ENCODE measurements at regions not wholly inside any gene's neighbourhood (a gene's known extent, or its start where the extent isn't known, plus 50 kb on each side); places are given as distances from the start of the nearest gene placed in this dataset.

GRCh38 chr11:44421090-44421675 lies 111.2 kb upstream of the ALX4 start:
- Histone ChIP-seq H3K4me3 (no peak overlapping the region), H3K9me3 (no peaks in the 10 kb centered on the region), H3K4me1 (no peaks in the 10 kb centered on the region), H3K27me3 (no peaks in the 10 kb centered on the region), H3K27ac (no peak overlapping the region), H3K36me3 (no peaks in the 10 kb centered on the region)
- intact Hi-C loops (cut with DNase I), result no loop called here
- DNase-seq (ENCODE audit: low spot score in 2 of 2), result no peak
- no peak for TF ChIP-seq CTCF (IDR thresholded peaks at IDR 0.05)

- Histone ChIP-seq H3K27ac (no peak overlapping the region), H3K4me1 (no peaks in the 10 kb centered on the region), H3K27me3 (no peaks in the 10 kb centered on the region), H3K36me3 (no peaks in the 10 kb centered on the region), H3K9me3 (no peaks in the 10 kb centered on the region), H3K4me3 (no peak overlapping the region)
- intact Hi-C loops (cut with DNase I), result no loop called here
- no peak for DNase-seq (ENCODE audit: low spot score in 2 of 2)
- TF ChIP-seq CTCF (IDR thresholded peaks at IDR 0.05), result no peak
Measured at GRCh38 chr11:44423289-44423688, 113.3 kb upstream of the ALX4 start.

- H3K36me3 ChIP-seq, result no peaks in the 10 kb centered on the region
- H3K4me3 ChIP-seq, result no peak overlapping the region
- TF ChIP-seq CTCF (IDR thresholded peaks at IDR 0.05), result no peak
- H3K4me1 ChIP-seq, result no peaks in the 10 kb centered on the region
- intact Hi-C loops (cut with DNase I), result no loop called here
- H3K27ac ChIP-seq, result no peak overlapping the region
- no peak for DNase-seq (ENCODE audit: low spot score in 2 of 2)
- no peaks in the 10 kb centered on the region for H3K9me3 ChIP-seq
- no peaks in the 10 kb centered on the region for H3K27me3 ChIP-seq
Measured at GRCh38 chr11:44424841-44425240, 114.9 kb upstream of the ALX4 start.

- Histone ChIP-seq H3K9me3 (no peaks in the 10 kb centered on the region), H3K4me1 (no peaks in the 10 kb centered on the region), H3K36me3 (no peaks in the 10 kb centered on the region), H3K27ac (no peak overlapping the region), H3K4me3 (no peak overlapping the region), H3K27me3 (no peaks in the 10 kb centered on the region)
- TF ChIP-seq CTCF (IDR thresholded peaks at IDR 0.05), result no peak
- no peak for DNase-seq (ENCODE audit: low spot score in 2 of 2)
- intact Hi-C loops (cut with DNase I), result no loop called here
Measured at GRCh38 chr11:44426119-44426518, 116.2 kb upstream of the ALX4 start.

GRCh38 chr11:44426958-44427357 lies 117.0 kb upstream of the ALX4 start:
- no peak overlapping the region for H3K27ac ChIP-seq
- no peak for TF ChIP-seq CTCF (IDR thresholded peaks at IDR 0.05)
- H3K9me3 ChIP-seq, result no peaks in the 10 kb centered on the region
- no peaks in the 10 kb centered on the region for H3K36me3 ChIP-seq
- no peaks in the 10 kb centered on the region for H3K27me3 ChIP-seq
- no peak for DNase-seq (ENCODE audit: low spot score in 2 of 2)
- no peak overlapping the region for H3K4me3 ChIP-seq
- intact Hi-C loops (cut with DNase I), result no loop called here
- H3K4me1 ChIP-seq, result no peaks in the 10 kb centered on the region

GRCh38 chr11:44427432-44427831 lies 117.5 kb upstream of the ALX4 start:
- Histone ChIP-seq H3K36me3 (no peaks in the 10 kb centered on the region), H3K27ac (no peak overlapping the region), H3K4me3 (no peak overlapping the region), H3K9me3 (no peaks in the 10 kb centered on the region), H3K4me1 (no peaks in the 10 kb centered on the region), H3K27me3 (no peaks in the 10 kb centered on the region)
- TF ChIP-seq CTCF (IDR thresholded peaks at IDR 0.05), result no peak
- intact Hi-C loops (cut with DNase I), result no loop called here
- no peak for DNase-seq (ENCODE audit: low spot score in 2 of 2)

Data from ascending aorta (tissue), 2 donors.